ENCODE measurements at regions not wholly inside any gene's neighbourhood (a gene's known extent, or its start where the extent isn't known, plus 50 kb on each side); places are given as distances from the start of the nearest gene placed in this dataset.
"Not testable (repeated sequence)": the region's sequence is repeated elsewhere in the genome, so short reads cannot be mapped to it uniquely, and the experiment has no call there.

- no peak for DNase-seq (ENCODE audit: low spot score)
Observed at GRCh38 chr2:239651859-239652258, 251.0 kb upstream of the HDAC4 start.

- no peak for DNase-seq (ENCODE audit: low spot score)
Observed at GRCh38 chr2:239650674-239651073, 249.9 kb upstream of the HDAC4 start.

- no peak for DNase-seq (ENCODE audit: low spot score)
Observed at GRCh38 chr2:239649309-239649708, 248.5 kb upstream of the HDAC4 start.

GRCh38 chr2:239648607-239649006, 247.8 kb upstream of the HDAC4 start:
- no peak for DNase-seq (ENCODE audit: low spot score)

DNA sequence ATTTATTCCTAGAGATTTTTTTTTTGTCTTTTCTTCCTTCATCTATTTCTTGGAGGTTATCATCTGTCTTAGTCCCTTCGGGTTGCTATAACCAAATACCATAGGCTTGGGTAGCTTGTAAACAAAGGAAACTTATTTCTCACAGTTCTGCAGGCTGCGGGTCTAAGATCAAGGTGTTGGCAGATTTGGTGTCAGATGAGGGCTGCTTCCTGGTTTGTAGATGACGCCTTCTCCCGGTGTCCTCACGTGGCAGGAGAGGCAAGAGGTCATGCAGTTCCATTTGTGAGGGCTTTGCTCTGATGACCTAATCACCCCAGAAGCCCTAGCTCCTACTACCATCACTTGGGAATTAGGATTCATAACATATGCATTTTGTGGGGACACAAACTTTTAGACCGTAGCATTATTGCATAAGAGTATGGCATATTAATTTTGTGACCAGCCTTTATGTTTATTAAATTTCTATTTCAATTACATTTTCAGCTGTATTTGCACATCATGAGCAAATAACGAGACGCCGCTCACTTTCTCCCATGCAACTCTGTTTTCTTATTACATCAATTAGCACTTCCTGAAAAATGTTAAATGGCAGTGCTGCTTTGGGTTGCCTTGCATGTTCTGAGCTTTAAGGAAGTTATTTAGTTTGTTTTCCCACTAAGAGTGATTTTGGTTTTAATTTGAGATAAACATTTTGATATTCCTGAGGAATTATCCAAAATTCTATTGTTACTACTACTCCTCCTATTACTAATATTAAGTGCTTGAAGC, 246.4 kb upstream of the HDAC4 start:
- no peak for DNase-seq (ENCODE audit: low spot score)

- DNase-seq (ENCODE audit: low spot score): no peak
Observed at GRCh38 chr2:239646184-239646583, 245.4 kb upstream of the HDAC4 start.

DNA sequence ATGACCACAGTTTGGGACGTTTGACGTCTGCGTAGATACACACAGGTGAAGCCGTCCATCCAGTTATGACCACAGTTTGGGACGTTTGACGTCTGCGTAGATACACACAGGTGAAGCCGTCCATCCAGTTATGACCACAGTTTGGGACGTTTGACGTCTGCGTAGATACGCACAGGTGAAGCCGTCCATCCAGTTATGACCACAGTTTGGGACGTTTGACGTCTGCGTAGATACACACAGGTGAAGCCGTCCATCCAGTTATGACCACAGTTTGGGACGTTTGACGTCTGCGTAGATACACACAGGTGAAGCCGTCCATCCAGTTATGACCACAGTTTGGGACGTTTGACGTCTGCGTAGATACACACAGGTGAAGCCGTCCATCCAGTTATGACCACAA, 243.8 kb upstream of the HDAC4 start:
- not testable (repeated sequence) for DNase-seq (ENCODE audit: low spot score)

GRCh38 chr2:239644011-239644410, 243.2 kb upstream of the HDAC4 start:
- DNase-seq (ENCODE audit: low spot score): peak; percentile 6

DNA sequence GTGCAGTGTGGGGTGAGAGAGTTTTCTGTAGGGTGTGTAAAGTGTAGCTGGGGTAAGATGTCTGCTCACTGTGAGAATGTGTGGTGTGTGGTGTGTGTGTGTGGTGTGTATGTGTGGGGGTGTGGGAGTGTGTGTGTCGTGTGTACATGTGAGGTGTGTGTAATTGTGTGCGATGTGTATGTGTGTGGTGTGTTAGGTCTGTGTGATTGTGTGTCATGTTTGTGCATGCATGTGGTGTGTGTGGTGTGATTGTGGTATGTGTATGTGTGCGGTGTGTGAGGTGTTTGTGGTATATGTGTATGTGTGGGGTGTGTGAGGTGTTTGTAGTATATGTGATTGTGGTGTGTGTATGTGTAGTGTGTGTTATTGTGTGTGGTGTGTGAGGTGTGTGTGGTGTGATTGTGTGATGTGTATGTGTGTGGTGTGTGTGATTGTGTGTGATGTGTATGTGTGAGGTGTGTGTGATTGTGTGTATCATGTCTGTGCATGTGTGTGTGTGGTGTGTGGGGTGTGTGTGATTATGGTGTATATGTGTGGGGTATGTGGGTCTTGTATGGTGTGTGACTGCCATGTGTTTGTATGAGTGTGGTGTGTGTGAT, 241.7 kb upstream of the HDAC4 start:
- DNase-seq (ENCODE audit: low spot score): no peak

DNA sequence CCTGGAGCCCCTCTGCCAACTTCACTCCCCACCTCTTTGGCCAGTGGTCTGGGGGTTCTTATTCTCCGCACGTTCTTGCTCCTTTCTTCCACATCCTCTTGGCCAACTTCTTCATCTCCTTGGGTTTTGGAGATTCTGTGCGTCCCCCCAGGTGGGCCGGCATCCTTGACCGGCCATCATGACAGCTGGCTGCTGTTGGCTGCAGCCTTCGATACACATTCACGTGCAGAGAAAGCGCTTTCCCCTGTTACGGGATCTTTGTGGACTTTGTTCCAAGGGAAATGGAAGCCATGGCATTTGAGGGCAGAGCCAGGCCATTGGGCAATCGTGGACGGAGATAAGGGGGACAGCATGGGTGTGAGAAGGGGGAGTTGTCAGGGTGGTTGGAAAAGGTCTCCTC, 241.1 kb upstream of the HDAC4 start:
- not testable (repeated sequence) for DNase-seq (ENCODE audit: low spot score)

GRCh38 chr2:239640676-239641578, 240.1 kb upstream of the HDAC4 start:
- DNase-seq (ENCODE audit: low spot score): no peak

DNA sequence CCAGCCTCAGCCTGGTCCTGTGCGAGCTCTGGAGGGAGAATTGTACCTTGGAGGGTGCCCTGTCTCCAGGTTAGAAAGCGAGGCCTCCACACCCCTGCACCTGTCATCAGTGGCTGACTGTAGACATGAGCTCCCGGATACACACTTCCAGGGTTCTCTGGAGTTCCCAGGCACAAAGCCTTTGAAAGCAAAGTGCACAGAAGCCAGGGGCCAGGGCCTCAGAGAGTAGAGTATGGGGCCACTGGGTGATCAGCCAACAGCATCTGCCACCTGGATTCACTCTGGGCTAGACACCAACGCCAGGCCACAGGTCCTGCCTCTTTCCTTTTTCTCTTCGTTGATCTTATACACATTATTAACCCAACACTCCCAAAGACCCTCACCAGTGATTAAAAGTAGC, 239.4 kb upstream of the HDAC4 start:
- DNase-seq (ENCODE audit: low spot score): no peak

GRCh38 chr2:239639421-239640185, 238.8 kb upstream of the HDAC4 start:
- no peak for DNase-seq (ENCODE audit: low spot score)

DNA sequence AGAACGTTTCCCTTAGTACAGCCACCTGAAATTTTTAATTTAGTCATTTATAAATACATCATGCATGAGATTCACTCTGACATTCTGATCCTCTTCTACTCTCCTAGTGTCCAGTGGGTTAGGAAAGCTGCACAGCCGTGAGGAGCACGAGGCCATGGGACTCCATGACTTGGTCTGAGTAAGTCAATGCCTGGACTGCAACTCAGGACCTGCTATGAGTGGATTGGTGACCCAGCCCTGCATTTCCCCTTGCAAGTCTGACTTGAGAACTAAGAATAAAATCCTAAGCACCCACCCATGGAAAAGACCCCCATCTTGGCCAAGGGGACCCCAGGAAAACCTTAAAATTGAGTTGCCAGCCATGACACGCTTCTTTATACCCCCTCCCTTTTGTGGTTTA, 237.6 kb upstream of the HDAC4 start:
- no peak for DNase-seq (ENCODE audit: low spot score)

DNA sequence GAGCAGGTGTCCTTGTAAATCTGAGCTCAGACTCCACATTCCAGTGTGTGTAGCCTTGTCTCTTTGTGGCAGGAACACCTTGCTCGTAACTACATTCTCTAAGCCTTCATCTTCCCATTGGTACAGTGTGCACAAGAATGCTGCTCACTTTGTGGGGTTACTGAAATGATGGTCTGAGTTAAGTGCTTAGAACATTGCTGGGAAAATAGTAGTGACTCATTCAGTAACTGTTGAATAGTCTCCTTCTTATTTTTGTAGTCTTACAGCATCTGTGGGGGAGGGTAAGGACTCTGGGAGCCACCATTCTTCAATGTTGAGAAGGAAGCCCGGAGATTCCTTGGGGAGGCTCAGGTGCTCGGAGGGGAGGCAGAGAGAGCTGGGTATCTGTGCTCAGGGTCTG, 236.0 kb upstream of the HDAC4 start:
- DNase-seq (ENCODE audit: low spot score): no peak

DNA sequence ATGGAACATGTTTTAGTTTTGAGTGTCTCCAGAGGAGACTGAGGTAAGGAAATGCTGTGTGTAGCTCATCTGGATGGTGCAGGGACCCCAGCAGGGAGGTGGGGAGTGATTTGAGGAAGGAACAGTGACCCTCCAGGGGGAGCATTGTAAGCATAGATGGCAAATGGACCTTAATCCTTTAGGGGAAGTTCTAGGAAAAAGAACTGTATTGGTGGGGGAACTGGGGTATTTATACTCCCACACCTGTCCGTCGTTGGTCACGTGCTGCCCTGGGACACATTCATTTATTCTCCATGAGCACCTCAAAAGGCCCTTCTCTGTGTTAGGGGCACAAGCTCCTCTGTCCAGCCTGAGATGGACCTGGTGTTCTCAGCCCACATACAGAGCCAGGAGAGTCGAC, 233.9 kb upstream of the HDAC4 start:
- no peak for DNase-seq (ENCODE audit: low spot score)

DNA sequence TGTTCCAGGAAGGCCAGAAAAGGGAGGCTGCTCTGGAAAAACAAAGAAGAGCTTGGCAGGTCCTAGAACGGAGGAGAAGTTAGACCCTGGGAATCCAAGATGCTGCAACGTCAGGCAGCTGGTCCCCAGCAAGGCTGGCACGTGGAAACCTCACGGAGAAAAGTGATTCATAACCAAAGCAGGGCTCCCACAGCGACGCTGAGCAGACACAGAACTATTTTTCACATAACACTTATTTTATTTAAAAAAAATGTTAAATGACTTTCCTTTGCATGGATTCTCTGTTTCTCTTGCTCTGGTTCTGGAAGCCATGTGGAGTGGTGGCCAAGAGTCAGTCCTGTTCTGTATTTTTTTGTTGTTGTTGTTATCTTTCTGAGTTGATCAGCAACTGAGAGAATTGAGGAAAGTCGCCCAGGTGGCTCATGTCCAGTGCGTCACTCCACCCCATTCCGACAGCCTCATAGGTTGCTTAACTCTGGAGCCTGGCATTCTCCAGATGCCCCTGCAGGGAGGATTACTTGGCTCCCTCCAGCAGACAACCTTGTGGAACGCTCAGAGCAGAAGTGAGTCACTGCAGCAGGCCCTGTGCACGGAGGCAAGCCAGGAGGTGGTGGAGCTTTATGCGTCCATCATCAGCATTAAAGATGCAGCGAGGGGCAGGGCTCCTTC, 229.9 kb upstream of the HDAC4 start:
- no peak for DNase-seq (ENCODE audit: low spot score)

DNA sequence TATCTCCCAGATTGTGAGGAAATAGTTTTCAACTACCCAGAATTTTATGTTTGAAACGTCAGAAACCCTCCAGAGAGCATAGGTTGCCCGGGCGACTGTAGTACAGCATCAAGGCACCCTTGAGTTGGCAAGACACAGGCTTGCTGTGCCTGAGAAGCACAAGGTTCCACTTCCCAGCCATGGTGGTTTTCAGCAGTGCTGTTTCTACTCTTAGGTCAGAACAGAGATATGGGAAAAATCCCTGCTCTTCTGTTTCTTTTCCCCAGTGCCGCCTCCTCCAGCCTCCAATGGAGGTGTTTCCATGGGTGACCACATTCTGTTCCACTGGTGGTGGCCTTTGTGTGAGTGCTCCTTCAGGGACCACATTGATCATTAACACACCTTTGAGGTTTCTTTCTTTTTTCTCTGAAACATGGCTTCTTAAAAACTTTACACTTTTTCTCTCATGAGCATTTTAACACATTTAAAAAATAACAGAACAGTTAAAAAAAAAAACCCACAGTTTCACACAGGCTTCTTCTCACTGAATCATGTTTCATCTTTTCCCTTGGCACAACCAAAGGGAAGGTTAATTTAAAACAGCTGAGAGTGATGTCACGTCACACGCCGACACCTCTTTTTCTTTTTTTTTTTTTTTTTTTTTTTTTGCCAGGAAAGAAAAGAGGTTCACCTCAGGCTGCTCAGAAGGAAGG, 229.3 kb upstream of the HDAC4 start:
- no peak for DNase-seq (ENCODE audit: low spot score)

GRCh38 chr2:239626961-239627592, 226.3 kb upstream of the HDAC4 start:
- no peak for DNase-seq (ENCODE audit: low spot score)

GRCh38 chr2:239625971-239626734, 225.3 kb upstream of the HDAC4 start:
- DNase-seq (ENCODE audit: low spot score): no peak

Measured in SW480 (cell line).